DMS53 treated with DMSO at 0.1 percent for 48 hours (cell line): ENCODE measurements at regions not wholly inside any gene's neighbourhood (a gene's known extent, or its start where the extent isn't known, plus 50 kb on each side); places are given as distances from the start of the nearest gene placed in this dataset.

ENCODE experiments used
- DNase-seq: peaks from one replicate; lab custom pipeline; 2025; ENCODE audit not compliant: unreplicated experiment; lab: John Stamatoyannopoulos, UW

GRCh38 chr5:68915079-68915478, 178.7 kb upstream of the SLC30A5 start:
- DNase-seq = no peak

- no peak for DNase-seq
Observed at GRCh38 chr5:68918306-68918705, 175.5 kb upstream of the SLC30A5 start.

GRCh38 chr5:68919988-68920490, 173.8 kb upstream of the SLC30A5 start:
- no peak for DNase-seq

GRCh38 chr5:68920888-68921287, 172.9 kb upstream of the SLC30A5 start:
- DNase-seq = no peak

GRCh38 chr5:68922172-68922987, 171.4 kb upstream of the SLC30A5 start:
- DNase-seq = no peak

- no peak for DNase-seq
Observed at GRCh38 chr5:68924481-68925145, 169.2 kb upstream of the SLC30A5 start.

GRCh38 chr5:68928617-68929302, 165.1 kb upstream of the SLC30A5 start:
- DNase-seq = peak; percentile 93

- no peak for DNase-seq
Observed at GRCh38 chr5:68930139-68930538, 163.7 kb upstream of the SLC30A5 start.

- no peak for DNase-seq
Observed at GRCh38 chr5:68932830-68933434, 160.9 kb upstream of the SLC30A5 start.

GRCh38 chr5:68942169-68942568, 151.6 kb upstream of the SLC30A5 start:
- DNase-seq = no peak

- no peak for DNase-seq
Observed at GRCh38 chr5:68946728-68947127, 147.1 kb upstream of the SLC30A5 start.

- no peak for DNase-seq
Observed at GRCh38 chr5:68947986-68948385, 145.8 kb upstream of the SLC30A5 start.

- no peak for DNase-seq
Observed at GRCh38 chr5:68949256-68949655, 144.6 kb upstream of the SLC30A5 start.

GRCh38 chr5:68949711-68950110, 144.1 kb upstream of the SLC30A5 start:
- no peak for DNase-seq

GRCh38 chr5:68950125-68950524, 143.7 kb upstream of the SLC30A5 start:
- DNase-seq = no peak

- DNase-seq = no peak
Observed at GRCh38 chr5:68950930-68951329, 142.9 kb upstream of the SLC30A5 start.

- DNase-seq = no peak
Observed at GRCh38 chr5:68953231-68953874, 140.5 kb upstream of the SLC30A5 start.

- no peak for DNase-seq
Observed at GRCh38 chr5:68953875-68954617, 139.8 kb upstream of the SLC30A5 start.

GRCh38 chr5:68954618-68954910, 139.2 kb upstream of the SLC30A5 start:
- no peak for DNase-seq

GRCh38 chr5:68957591-68957990, 136.2 kb upstream of the SLC30A5 start:
- DNase-seq = no peak
